GM12872 (cell line): ENCODE measurements at regions not wholly inside any gene's neighbourhood (a gene's known extent, or its start where the extent isn't known, plus 50 kb on each side); places are given as distances from the start of the nearest gene placed in this dataset.

Experiments
- TF ChIP-seq, protein P1 (sequence below): IDR thresholded peaks from 3 replicates; pipeline ENCODE4 v1.5.1; 2011; ENCODE audit warnings: low read depth, mild to moderate bottlenecking, low read length, moderate library complexity; ENCODE audit not compliant: insufficient read depth

DNA sequence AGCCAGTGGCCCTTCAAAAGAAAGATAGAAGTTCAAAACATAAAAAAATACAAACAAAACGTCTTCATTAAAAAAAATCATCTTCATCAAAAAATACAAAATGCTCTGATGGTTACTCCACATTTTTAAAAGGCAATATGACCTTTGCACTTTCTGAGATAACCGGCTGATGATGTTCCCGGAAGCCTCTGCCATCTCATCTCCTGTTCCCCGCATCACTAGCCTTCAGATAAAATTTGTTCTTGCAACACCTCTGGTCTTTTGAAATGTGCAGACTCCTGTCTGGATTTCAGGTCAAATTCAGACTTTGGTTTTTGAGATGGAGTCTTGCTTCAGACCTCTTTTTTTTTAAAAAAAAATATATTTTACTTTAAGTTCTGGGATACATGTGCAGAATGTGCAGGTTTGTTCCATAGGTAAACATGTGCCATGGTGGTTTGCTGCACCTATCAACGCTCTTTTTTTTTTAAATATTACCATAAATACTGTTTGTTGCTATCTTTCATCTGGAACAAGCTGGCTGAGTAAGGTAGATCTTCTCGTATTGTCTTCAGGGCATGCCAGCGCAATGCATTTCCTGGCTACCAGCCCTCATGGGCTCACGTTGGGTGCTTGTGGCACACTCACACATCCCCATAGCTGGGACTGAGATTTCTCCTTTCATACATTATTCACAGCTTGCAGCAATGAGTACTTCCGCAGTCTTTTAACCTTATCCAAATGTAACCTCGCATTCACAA is 418.9 kb upstream of the ARGLU1 start:
- TF ChIP-seq, protein P1, sequence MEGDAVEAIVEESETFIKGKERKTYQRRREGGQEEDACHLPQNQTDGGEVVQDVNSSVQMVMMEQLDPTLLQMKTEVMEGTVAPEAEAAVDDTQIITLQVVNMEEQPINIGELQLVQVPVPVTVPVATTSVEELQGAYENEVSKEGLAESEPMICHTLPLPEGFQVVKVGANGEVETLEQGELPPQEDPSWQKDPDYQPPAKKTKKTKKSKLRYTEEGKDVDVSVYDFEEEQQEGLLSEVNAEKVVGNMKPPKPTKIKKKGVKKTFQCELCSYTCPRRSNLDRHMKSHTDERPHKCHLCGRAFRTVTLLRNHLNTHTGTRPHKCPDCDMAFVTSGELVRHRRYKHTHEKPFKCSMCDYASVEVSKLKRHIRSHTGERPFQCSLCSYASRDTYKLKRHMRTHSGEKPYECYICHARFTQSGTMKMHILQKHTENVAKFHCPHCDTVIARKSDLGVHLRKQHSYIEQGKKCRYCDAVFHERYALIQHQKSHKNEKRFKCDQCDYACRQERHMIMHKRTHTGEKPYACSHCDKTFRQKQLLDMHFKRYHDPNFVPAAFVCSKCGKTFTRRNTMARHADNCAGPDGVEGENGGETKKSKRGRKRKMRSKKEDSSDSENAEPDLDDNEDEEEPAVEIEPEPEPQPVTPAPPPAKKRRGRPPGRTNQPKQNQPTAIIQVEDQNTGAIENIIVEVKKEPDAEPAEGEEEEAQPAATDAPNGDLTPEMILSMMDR: no peak

DNA sequence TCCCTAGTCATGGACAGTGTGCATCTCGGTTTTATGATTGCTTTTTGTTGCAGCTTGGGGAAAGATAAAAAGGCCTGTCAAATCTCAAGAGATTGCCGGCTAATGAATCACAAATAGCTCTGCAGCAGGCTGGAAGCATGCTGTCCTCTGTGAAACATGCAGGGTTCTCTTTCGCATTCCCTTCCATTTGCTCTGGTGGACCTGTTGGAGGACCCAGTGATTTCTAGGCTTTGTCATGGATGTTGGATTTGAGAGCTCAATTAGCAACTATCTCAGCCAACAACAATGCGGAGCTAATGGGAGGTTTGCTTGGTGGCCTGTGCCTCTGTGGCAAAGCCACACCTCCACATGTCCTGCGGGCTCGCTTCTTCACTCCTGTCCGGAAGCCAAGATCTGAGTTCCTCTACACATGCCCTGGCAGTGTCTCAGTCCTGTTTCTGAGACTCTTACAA is 418.1 kb upstream of the ARGLU1 start:
- TF ChIP-seq, protein P1: no peak

DNA sequence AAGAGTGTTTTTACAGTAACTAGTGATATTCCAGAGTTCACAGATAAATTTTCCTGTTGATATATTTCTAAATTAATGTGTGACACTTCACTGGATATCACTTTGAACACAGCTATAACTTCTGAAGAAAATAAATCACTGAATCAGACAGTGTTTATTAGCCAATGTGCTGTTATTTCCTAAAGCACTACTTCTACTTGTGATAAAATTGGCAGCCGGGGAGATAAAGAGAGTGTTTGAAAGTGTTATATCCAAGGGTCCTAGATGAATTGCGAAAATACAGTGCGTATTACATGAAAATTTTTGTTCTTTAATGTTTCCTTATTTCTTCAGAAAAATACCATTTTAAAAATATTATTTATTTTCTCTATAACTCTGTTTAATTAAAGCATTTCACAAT is 417.5 kb upstream of the ARGLU1 start:
- TF ChIP-seq, protein P1: no peak

DNA sequence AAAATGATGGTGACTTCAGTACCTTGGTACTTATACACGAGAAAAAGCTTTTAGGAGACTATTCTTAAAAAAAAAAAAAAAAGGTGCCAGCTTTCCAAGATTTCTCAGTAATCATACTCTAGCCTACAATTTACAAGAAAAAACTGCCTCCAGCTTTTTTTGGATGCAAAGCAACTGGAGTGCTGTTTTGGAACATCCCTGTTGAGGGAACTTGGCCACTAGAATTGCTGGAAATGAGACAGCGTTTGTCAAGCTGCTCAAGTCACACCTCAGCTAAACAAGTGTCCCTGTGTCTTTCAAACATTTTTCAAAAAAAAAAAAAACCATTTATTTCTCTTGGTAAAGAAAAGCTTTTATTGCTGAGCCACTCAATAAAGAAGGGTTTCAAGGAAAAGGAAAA is 413.1 kb upstream of the ARGLU1 start:
- TF ChIP-seq, protein P1: no peak

DNA sequence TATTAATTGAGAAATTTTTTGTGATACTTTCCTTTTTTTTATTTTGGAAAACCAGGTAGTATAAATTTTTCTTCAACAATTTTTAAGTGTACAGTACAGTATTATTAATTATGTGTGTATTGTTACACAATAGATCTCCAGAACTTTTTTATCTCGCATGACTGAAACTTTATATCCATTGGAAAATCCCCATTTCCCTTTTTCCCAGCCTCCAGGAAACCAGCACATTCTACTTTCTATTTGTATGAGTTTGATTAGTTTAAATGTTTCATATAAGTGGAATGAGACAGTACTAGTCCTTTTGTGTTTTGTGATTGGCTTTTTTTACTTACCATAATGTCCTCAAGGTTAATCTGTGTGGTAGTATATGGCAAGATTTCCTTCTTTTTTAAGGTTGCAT is 399.5 kb upstream of the ARGLU1 start:
- TF ChIP-seq, protein P1: no peak

DNA sequence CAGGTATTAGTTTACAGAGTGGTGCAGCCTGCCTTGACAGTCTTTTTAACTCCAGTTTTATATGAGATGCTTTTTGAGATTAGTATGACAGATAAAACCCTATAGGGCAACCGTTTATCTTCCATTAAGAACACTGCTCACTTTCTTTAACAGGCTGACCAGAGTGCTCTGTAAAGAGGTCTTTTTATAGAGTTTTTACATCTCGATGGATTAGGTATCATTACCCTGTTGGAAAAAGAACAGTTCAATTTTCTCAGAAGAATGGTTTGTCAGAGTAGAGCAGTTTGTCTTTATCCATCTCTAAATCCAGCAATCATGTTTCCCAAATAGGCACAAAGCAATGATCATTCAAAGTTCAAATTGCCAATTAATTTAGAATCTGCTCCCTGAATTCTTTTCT is 395.2 kb upstream of the ARGLU1 start:
- TF ChIP-seq, protein P1: no peak

DNA sequence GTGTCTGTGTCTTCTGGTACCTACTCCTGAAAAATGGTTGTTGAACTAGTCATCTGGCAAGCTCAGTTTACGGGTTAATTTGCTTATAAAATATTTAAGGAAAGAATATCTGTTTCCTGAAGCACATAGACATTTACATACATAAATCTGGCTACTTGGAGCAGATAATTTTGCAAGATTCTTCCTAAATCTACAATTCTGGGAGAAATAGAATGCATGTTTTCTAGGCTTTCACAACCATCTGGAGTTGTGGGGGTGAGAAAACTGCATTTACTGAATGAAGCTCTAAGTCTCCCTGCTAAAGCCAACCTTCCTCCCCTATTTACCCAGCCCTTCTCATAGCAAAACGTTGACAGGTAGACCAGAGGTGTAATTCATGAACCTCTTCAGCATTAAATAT is 393.7 kb upstream of the ARGLU1 start:
- TF ChIP-seq, protein P1: no peak
